Activated T-cell treated with anti-CD3 and anti-CD28 coated beads for 4 hours (primary cell): ENCODE measurements at regions not wholly inside any gene's neighbourhood (a gene's known extent, or its start where the extent isn't known, plus 50 kb on each side); places are given as distances from the start of the nearest gene placed in this dataset.
"Not testable (repeated sequence)": the region's sequence is repeated elsewhere in the genome, so short reads cannot be mapped to it uniquely, and the experiment has no call there.

Experiments
- DNase-seq: peaks from one replicate; pipeline ENCODE4 v3.0.0-alpha.2; 2020

GRCh38 chr14:105581551-105582341 lies 55.4 kb downstream of the TMEM121 start:
- no peak for DNase-seq

DNA sequence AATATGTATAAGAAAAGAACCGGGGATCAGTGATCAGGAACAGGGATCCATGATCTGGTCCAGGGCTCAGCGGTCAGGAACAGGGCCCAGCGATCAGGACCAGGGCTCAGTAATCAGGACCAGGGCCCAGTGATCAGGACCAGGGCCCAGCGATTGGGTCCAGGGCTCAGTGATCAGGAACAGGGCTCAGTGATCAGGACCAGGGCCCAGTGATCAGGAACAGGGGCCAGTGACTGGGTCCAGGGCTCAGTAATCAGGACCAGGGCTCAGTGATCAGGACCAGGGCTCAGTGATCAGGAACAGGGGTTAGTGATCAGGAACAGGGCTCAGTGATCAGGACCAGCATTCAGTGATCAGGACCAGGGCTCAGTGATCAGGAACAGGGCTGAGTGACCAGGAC lies 56.3 kb downstream of the TMEM121 start:
- no peak for DNase-seq

DNA sequence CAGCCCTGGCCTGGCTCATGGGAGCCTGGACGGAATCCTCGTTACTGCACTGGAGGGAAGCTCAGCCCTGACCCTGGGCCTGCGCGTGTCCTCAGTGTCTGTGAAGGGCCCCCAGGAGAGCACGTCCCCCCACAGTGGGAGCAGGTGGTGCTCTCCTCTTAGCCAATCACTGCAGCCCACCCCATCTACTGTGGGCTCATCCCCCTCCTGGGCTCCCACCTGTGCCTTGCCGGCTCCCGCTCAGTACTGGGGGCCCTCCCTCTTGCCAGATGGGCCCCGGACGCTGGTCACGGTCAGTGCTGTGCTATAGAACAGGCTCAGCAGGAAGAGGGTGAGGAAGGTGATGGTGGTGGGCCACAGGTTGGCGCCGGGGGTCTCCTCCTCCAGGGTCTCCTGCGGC lies 57.5 kb downstream of the TMEM121 start:
- not testable (repeated sequence) for DNase-seq

- DNase-seq: not testable (repeated sequence)
These were observed 58.9 kb downstream of the TMEM121 start for GRCh38 chr14:105585290-105585689.

GRCh38 chr14:105585722-105586121 lies 59.3 kb downstream of the TMEM121 start:
- not testable (repeated sequence) for DNase-seq

DNA sequence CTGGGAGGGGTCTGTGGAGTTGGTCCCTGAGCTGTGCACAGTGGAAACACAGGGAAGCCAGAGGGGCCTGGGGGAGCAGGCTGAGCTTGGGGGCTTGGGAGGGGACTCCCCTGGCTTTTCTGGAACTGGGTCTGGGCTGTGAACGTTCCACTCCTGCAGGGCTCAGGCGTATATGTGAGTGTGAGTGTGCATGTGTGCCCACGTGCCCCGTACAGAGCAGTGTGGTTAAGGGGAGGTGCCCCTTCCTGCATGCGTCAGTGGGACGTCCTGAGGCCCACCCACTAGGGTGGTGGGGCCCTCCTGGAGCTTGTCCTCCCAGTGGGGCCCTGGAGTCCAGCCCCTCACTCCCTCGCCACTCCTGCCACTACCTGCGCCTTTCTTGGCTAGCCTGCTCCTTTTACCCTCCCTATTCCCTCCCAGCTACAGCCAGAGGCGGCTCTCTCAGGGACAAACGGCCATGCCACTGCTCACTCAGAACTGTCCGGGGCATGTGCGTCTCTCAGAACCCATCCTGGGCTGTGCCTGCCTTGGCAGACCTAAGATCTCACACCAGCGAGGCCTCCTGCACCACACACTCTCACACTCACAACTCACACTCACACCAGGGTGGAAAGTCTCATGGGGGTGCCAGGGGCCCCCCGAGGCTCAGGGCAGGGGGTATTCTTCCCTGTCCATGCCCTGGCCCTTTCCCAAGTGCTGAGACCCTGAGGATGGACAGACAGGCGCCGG lies 59.9 kb downstream of the TMEM121 start:
- not testable (repeated sequence) for DNase-seq

GRCh38 chr14:105587034-105587433 lies 60.7 kb downstream of the TMEM121 start:
- not testable (repeated sequence) for DNase-seq

GRCh38 chr14:105587482-105588235 lies 61.3 kb downstream of the TMEM121 start:
- DNase-seq: not testable (repeated sequence)

DNA sequence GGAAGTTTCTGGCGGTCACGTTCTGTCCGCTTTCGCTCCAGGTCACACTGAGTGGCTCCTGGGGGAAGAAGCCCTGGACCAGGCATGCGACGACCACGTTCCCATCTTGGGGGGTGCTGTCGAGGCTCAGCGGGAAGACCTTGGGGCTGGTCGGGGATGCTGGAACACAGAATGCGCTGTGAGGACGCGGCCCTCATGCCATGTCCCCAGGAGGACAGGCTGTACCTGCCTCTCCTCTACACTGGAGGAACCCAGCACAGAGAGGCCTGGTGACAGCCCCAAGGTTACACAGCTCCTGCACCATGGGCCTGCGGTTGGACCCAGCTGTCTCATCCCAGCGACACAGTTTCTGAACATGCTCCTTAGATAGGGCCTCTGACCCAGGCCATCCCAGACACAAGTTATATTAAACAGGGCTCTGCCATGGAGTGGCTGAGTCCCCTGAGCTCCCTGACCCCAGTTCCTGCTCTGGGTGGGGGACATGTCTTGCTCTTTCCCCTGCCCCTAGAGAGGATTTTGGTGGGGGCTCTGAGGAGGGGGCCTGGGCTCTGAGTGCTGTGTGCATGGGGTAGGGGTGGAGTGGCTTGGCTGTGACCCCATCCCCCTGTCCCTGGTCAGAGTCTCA lies 62.0 kb downstream of the TMEM121 start:
- no peak for DNase-seq

DNA sequence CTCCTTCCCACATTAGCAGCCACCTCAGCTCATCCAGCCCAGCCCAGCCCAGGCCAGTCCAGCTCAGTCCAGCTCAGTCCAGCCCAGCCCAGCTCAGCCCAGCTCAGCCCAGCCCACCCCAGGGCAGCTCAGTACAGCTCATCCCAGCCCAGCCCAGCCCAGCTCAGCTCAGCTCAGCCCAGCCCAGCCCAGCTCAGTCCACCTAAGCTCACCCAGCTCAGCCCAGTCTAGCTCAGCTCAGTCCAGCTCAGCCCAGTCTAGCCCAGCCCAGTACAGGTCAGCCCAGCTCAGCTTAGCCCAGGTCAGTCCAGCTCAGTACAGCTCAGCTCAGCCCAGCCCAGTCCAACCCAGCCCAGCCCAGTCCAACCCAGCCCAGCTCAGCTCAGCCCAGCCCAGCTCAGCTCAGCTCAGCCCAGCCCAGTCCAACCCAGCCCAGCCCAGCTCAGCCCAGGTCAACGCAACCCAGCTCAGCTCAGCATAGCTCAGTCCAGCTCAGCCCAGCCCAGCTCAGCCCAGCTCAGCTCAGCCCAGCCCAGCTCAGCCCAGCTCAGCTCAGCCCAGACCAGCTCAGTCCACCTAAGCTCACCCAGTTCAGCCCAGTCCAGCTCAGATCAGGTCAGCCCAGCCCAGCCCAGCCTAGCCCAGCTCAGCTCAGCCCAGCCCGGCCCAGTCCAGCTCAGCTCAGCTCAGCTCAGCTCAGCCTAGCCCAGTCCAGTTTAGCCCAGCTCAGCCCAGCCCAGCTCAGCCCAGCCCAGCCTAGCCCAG lies 63.0 kb downstream of the TMEM121 start:
- no peak for DNase-seq

DNA sequence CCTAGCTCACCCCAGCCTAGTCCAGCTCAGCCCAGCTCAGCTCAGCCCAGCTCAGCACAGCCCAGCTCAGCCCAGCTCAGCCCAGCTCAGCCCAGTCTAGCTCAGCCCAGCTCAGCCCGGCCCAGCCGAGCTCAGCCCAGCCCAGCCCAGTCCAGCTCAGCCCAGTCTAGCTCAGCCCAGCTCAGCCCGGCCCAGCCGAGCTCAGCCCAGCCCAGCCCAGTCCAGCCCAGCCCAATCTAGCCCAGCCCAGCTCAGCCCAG lies 63.5 kb downstream of the TMEM121 start:
- DNase-seq: not testable (repeated sequence)

- no peak for DNase-seq
These were observed 64.7 kb downstream of the TMEM121 start for GRCh38 chr14:105591052-105591451.

DNA sequence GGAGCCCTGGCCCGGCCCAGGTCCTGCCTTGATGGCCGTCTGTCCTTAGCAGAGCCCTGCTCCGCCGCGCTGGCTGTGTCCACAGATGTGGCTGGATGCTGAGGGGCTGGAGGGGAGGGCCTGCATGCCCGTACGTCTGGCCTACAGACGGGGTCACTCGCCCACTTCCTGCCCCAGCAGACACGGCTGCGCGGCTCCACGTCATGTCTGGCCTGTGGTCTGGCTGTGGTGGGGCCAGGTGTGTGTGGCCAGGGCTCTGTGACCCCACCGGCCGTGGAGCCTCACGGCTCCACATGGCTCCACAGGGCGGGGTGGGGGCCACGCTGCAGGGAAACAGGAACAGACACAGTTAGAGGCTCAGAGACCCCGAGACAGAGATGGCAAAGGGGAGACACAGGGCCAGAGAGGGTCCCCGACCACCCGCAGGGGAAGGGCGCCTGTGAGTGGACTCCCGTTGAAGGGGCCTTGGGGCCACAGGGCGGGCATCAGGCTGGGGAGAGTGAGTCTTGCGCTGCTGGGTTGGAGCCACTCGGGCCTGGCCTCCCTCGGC lies 65.5 kb downstream of the TMEM121 start:
- DNase-seq: not testable (repeated sequence)

DNA sequence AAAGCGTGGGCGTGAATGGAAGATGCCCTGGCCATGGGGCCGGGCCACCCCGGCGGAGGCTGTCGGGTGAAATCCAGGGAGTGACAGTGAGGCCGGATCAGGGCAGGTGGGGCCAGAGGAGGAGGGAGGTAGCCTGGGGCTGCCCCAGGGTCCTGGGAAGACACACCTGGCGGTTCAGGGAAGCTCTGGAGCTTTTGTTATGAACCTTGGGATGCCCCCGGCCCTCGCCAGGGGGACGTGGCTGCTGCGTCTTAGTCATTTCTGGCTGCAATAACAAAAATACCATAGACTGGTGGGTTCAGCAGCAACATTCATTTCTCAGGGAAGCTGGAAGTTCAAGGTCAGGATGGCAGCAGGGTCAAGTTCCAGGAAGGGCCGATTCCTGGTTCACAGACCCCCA lies 66.3 kb downstream of the TMEM121 start:
- not testable (repeated sequence) for DNase-seq

- DNase-seq: not testable (repeated sequence)
These were observed 69.0 kb downstream of the TMEM121 start for GRCh38 chr14:105595346-105595745.

DNA sequence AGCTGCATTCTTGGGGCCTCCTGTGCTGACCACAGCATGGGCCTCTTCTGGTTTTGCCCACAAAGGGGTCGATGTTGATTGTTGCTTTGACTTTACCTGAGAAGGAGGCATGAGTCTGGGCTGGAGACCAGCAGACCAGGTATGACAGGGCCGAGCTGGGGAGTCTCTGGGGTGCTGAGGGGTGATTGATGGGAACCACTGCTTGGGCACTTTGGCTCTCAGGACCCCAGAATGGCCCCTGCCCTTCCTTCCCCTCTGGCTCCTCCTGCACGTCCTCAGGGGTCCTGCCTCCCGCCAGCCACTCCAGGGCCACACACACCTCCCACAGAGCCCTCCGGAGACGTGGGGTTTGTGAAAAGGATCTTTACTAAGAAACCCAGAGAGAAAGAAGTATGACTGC lies 70.0 kb downstream of the TMEM121 start:
- DNase-seq: not testable (repeated sequence)

DNA sequence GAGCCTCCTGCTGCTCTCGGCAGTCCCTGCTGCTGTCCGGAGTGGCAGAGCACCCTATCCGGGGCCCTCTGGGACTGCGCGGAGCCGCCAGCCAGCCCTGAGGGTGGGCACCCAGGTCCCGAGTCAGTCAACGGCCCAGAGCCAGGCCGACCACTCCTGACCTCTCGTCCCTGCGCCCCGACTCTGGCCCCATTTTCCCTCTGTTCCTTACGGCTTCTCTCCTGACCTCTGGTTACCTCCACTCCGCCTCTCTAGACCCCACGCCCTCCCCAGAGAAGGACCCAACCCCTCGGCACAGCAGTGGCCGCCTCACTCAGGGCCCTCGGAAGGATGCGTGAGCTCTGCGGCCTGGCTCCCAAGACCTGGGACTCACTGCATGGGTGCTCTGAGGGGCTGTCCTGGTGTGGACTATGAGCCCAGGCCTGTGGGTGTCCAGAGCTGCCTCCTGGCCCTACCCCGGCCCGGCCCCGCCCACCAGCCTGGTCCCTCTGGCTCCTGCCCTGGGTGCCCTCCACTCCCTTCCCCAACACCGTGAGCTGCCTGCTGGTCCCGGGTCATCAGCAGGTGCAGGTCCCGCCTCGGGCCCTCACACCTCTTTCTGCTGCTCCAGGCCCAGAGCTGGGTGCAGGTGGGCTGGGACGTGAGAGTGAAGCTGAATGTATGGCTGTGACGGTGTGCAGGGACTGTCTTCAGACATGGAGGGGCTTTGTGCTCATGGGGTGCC lies 71.8 kb downstream of the TMEM121 start:
- not testable (repeated sequence) for DNase-seq

GRCh38 chr14:105598925-105599586 lies 72.7 kb downstream of the TMEM121 start:
- not testable (repeated sequence) for DNase-seq

DNA sequence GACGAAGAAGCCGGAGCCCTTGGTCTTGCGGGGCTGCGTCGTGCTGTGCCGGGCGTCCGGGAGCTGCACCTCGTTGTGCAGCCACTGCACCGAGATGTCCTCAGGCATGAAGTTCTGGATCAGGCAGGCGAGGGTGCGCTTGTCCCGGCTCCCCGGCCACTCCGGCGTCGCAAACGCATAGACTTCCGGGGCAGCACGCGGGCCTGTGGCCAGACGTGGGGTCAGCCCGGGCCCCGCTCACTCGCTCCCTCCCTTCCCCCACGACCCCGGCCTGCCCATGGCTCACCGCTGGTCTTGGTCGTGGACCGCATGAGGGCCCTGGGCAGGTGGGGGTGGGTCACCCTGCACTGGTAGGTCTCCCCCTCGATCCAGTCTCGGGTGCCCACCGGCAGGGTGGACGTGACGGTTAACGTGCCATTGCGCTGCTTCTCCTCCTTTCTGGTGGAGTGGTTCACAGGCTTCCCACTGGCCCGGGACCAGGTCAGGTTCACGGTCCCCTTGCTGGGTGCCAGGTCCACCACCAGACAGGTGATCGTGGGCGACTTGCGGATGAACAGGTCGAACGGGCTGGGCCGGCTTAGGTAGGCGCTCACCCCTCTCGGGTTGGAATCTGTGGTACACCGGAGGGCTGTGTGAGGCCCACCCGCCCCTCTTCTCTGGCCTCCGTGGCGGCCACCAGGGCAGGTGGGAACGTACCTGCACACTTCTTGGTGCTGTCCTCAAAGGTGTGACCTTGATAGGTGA lies 74.0 kb downstream of the TMEM121 start:
- DNase-seq: not testable (repeated sequence)

- DNase-seq: no peak
These were observed 74.6 kb downstream of the TMEM121 start for GRCh38 chr14:105600939-105601359.
